ENCODE measurements at regions not wholly inside any gene's neighbourhood (a gene's known extent, or its start where the extent isn't known, plus 50 kb on each side); places are given as distances from the start of the nearest gene placed in this dataset.

- no peak for TF ChIP-seq POLR2AphosphoS5 (IDR thresholded peaks at IDR 0.05; ENCODE audit: low read depth, low read length)
- no peak for TF ChIP-seq POLR2A (IDR thresholded peaks at IDR 0.05; ENCODE audit: low read depth, low read length)
- no peak for TF ChIP-seq SPI1 (IDR thresholded peaks at IDR 0.05; ENCODE audit: low read depth, low read length)
- no peak for TF ChIP-seq TAF1 (IDR thresholded peaks at IDR 0.05; ENCODE audit: low read depth, low read length)
These were observed 179.3 kb upstream of the STS start for GRCh38 chrX:6968231-6968630.

Measured in GM12891 (cell line).